HEK293 (cell line): ENCODE measurements at regions not wholly inside any gene's neighbourhood (a gene's known extent, or its start where the extent isn't known, plus 50 kb on each side); places are given as distances from the start of the nearest gene placed in this dataset.

Experiments used
- ATF2 ChIP-seq: fragments of 450-650 bp; formaldehyde crosslinking; IDR thresholded peaks from 2 replicates; pipeline ENCODE4 v1.5.1; 2016; ENCODE audit warnings: missing biosample characterization, missing genetic modification characterization, low read depth
- TCF7L2 ChIP-seq: IDR thresholded peaks from 2 replicates; pipeline ENCODE4 v1.6.1; 2011; ENCODE audit warnings: low read depth, mild to moderate bottlenecking, inconsistent platforms, low read length, moderate library complexity, borderline replicate concordance
- YY1 ChIP-seq: fragments of 450-650 bp; formaldehyde crosslinking; IDR thresholded peaks from 2 replicates; pipeline ENCODE4 v1.5.1; 2018; ENCODE audit warnings: missing biosample characterization, missing genetic modification characterization
- ZBTB20 ChIP-seq: fragments of 450-650 bp; formaldehyde crosslinking; IDR thresholded peaks from 2 replicates; pipeline ENCODE4 v1.5.1; 2016; ENCODE audit warnings: missing biosample characterization, missing genetic modification characterization
- ZBTB48 ChIP-seq: fragments of 450-650 bp; formaldehyde crosslinking; IDR thresholded peaks from 2 replicates; pipeline ENCODE4 v1.5.1; 2016; ENCODE audit warnings: missing biosample characterization, missing genetic modification characterization
- ZBTB8A ChIP-seq: fragments of 450-650 bp; formaldehyde crosslinking; IDR thresholded peaks from 2 replicates; pipeline ENCODE4 v1.5.1; 2016; ENCODE audit warnings: missing biosample characterization, missing genetic modification characterization
- ZNF324 ChIP-seq: fragments of 450-650 bp; formaldehyde crosslinking; IDR thresholded peaks from 2 replicates; pipeline ENCODE4 v1.5.1; 2016; ENCODE audit warnings: missing biosample characterization, missing genetic modification characterization
- ZNF404 ChIP-seq: fragments of 450-650 bp; formaldehyde crosslinking; IDR thresholded peaks from 2 replicates; pipeline ENCODE4 v1.5.1; 2017; ENCODE audit warnings: missing biosample characterization, missing genetic modification characterization
- ZNF629 ChIP-seq: fragments of 450-650 bp; formaldehyde crosslinking; IDR thresholded peaks from 2 replicates; pipeline ENCODE4 v1.5.1; 2017; ENCODE audit warnings: missing biosample characterization, missing genetic modification characterization
- TF ChIP-seq, protein P1 (sequence below): fragments of 450-650 bp; formaldehyde crosslinking; IDR thresholded peaks from 2 replicates; pipeline ENCODE4 v1.5.1; 2016; ENCODE audit warnings: missing biosample characterization, missing genetic modification characterization
- TF ChIP-seq, protein P2 (sequence below): fragments of 450-650 bp; formaldehyde crosslinking; IDR thresholded peaks from 2 replicates; pipeline ENCODE4 v1.5.1; 2017; ENCODE audit warnings: missing biosample characterization, mild to moderate bottlenecking, missing genetic modification characterization, moderate library complexity

GRCh38 chr18:51559198-51559901 lies 361.9 kb upstream of the MEX3C start:
- TF ChIP-seq, protein P1, sequence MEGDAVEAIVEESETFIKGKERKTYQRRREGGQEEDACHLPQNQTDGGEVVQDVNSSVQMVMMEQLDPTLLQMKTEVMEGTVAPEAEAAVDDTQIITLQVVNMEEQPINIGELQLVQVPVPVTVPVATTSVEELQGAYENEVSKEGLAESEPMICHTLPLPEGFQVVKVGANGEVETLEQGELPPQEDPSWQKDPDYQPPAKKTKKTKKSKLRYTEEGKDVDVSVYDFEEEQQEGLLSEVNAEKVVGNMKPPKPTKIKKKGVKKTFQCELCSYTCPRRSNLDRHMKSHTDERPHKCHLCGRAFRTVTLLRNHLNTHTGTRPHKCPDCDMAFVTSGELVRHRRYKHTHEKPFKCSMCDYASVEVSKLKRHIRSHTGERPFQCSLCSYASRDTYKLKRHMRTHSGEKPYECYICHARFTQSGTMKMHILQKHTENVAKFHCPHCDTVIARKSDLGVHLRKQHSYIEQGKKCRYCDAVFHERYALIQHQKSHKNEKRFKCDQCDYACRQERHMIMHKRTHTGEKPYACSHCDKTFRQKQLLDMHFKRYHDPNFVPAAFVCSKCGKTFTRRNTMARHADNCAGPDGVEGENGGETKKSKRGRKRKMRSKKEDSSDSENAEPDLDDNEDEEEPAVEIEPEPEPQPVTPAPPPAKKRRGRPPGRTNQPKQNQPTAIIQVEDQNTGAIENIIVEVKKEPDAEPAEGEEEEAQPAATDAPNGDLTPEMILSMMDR (tag by site-specific recombination) = no peak
- TF ChIP-seq YY1 (tag by site-specific recombination) (no peak), ZBTB20 (tag by site-specific recombination) (no peak), ZBTB8A (tag by site-specific recombination) (no peak), TCF7L2 (no peak), ZNF404 (tag by site-specific recombination) (no peak), ATF2 (tag by site-specific recombination) (no peak), ZNF324 (tag by site-specific recombination) (no peak), ZNF629 (no peak), ZBTB48 (no peak)
- TF ChIP-seq, protein P2, sequence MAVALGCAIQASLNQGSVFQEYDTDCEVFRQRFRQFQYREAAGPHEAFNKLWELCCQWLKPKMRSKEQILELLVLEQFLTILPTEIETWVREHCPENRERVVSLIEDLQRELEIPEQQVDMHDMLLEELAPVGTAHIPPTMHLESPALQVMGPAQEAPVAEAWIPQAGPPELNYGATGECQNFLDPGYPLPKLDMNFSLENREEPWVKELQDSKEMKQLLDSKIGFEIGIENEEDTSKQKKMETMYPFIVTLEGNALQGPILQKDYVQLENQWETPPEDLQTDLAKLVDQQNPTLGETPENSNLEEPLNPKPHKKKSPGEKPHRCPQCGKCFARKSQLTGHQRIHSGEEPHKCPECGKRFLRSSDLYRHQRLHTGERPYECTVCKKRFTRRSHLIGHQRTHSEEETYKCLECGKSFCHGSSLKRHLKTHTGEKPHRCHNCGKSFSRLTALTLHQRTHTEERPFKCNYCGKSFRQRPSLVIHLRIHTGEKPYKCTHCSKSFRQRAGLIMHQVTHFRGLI (tag by site-specific recombination) = no peak
